Heart left ventricle (tissue), 16 donors: ENCODE measurements at regions not wholly inside any gene's neighbourhood (a gene's known extent, or its start where the extent isn't known, plus 50 kb on each side); places are given as distances from the start of the nearest gene placed in this dataset.

Experiments used
- ATAC-seq, 4 donors: fragments of 200-7000 bp; cut with Tn5 transposase; one replicate each; pipeline ENCODE4 v1.9.1; 2020 to 2022; ENCODE audit warnings: moderate library complexity in 4 of 4, mild to moderate bottlenecking in 3 of 4, moderate number of reproducible peaks in 1 of 4
- DNase-seq, 5 donors: peaks; one replicate each; pipeline ENCODE4 v3.0.0-alpha.2; 2020
- H3K27ac ChIP-seq, 12 donors: fragments of 200-600 bp; sonication (generic) in 4 of 12; one replicate each; pipeline versions ENCODE4 v1.5.0 to v1.8.0; 2016 to 2022; ENCODE audit warnings: mild to moderate bottlenecking in 2 of 12
- H3K27me3 ChIP-seq, 9 donors: fragments of 200-600 bp; sonication (generic) in 2 of 9; one replicate each; pipeline versions ENCODE4 v1.5.1 to v1.8.0; 2016 to 2022; ENCODE audit warnings: mild to moderate bottlenecking in 3 of 9
- H3K36me3 ChIP-seq, 9 donors: fragments of 200-600 bp; sonication (generic) in 2 of 9; one replicate each; pipeline versions ENCODE4 v1.5.0 to v1.8.0; 2018 to 2022; ENCODE audit warnings: mild to moderate bottlenecking in 2 of 9
- H3K4me1 ChIP-seq, 12 donors: fragments of 200-600 bp; sonication (generic) in 4 of 12; one replicate each; pipeline versions ENCODE4 v1.5.0 to v1.8.0; 2016 to 2022; ENCODE audit warnings: mild to moderate bottlenecking in 3 of 12
- H3K4me3 ChIP-seq, 12 donors: fragments of 200-600 bp; sonication (generic) in 4 of 12; one replicate each; pipeline versions ENCODE4 v1.5.0 to v1.8.0; 2017 to 2022; ENCODE audit warnings: mild to moderate bottlenecking in 9 of 12, moderate library complexity in 4 of 12
- H3K9me3 ChIP-seq, 12 donors: fragments of 200-600 bp; sonication (generic) in 4 of 12; one replicate each; pipeline versions ENCODE4 v1.5.0 to v1.8.0; 2016 to 2022; ENCODE audit warnings: mild to moderate bottlenecking in 1 of 12
- CTCF ChIP-seq, 12 donors: fragments of 200-600 bp; sonication (generic) in 4 of 12; IDR thresholded peaks; one replicate each; pipeline versions ENCODE4 v1.5.0 to v1.8.0; 2018 to 2022; ENCODE audit warnings: antibody characterized with exemption in 12 of 12, mild to moderate bottlenecking in 5 of 12
- POLR2A ChIP-seq, 2 donors: fragments of 450-650 bp; IDR thresholded peaks; one replicate each; pipeline ENCODE4 v1.6.1; 2017; ENCODE audit warnings: antibody characterized with exemption in 2 of 2, mild to moderate bottlenecking in 2 of 2, moderate library complexity in 2 of 2
- WGBS, 4 donors: extraction: QIAGEN DNeasy Blood & Tissue Kit in 2 of 4; methylation state at CpG; one replicate each; pipeline versions ENCODE4 v1.1.5 to v1.1.7; 2013 to 2018; 5-methylcytosine and 5-hydroxymethylcytosine counted together
- intact Hi-C, 10 donors: fragments of 100-400 bp; cut with DNase I; formaldehyde crosslinking; loops; one replicate each; pipeline versions ENCODE4 v1.11.1 to v1.14.2; 2022
- donor health status: ischemic (EF 13 %, LVEDD 7.1; RV severe dilation, severe dysfunction).
- donor health status: healthy with polysubstance abuse.
- donor health status: DM: no; HTN: yes; CAD: no.
- donor health status: DM: no; HTN: no; CAD: no.
- donor health status: ischemic (EF 25% LVEDD 6.9; RV normal size, moderate dysfunction).
- donor health status: ischemic (EF 25% LVEDD 5.7; RV mildly dilated, moderate dysfunction).
- donor health status: healthy.
- donor health status: DM: yes; HTN: yes; CAD: no.
- donor health status: ischemic (EF 35%, LVEDD 5.7; RV mildly dilated, moderate dysfunction).
- donor health status: nonischemic (EF 11% LVEDD 7.7; RV severe dilation, severe dysfunction).
- donor health status: DM: yes; HTN: yes; CAD: no.
- donor health status: PGD.
- donor health status: ischemic (EF 29% LVEDD 5.4; RV normal size, mild dysfunction).
- donor health status: nonischemic (EF 23%, LVEDD 6.1; RV moderate dilation, normal function).

- TF ChIP-seq CTCF (IDR thresholded peaks at IDR 0.05) (no peak), POLR2A (IDR thresholded peaks at IDR 0.05) (no peak)
- Histone ChIP-seq H3K9me3 (peaks cover 0 to 15% (median 2%) of the 10 kb centered on the region in 12 donors), H3K27me3 (no peaks in the 10 kb centered on the region), H3K4me3 (no peak overlapping the region), H3K4me1 (no peaks in the 10 kb centered on the region), H3K27ac (no peak overlapping the region), H3K36me3 (no peaks in the 10 kb centered on the region)
- DNase-seq (no peak), ATAC-seq (no peak)
- WGBS, 4 donors = 92 to 97% (median 93%) methylated on average over 3 of the region's 3 CpGs
- intact Hi-C loops = loop anchor here in 1 of 10 donors (10.0 kb wide), 1 partner anchor 68 kb away; no protein-coding TSS in a partner anchor
Measured at GRCh38 chr18:8517276-8517675, 92.0 kb upstream of the RAB12 start.

- Histone ChIP-seq H3K27me3 (no peaks in the 10 kb centered on the region), H3K4me3 (no peak overlapping the region), H3K9me3 (peaks cover 0 to 15% (median 2%) of the 10 kb centered on the region in 12 donors), H3K4me1 (no peaks in the 10 kb centered on the region), H3K27ac (no peak overlapping the region), H3K36me3 (no peaks in the 10 kb centered on the region)
- TF ChIP-seq POLR2A (IDR thresholded peaks at IDR 0.05) = no peak
- no peak for TF ChIP-seq CTCF (IDR thresholded peaks at IDR 0.05)
- DNase-seq (no peak), ATAC-seq (no peak)
- 29 to 63% (median 48%) methylated on average over 2 of the region's 2 CpGs for WGBS, 4 donors
- intact Hi-C loops = loop anchor here in 1 of 10 donors (10.0 kb wide), 1 partner anchor 66 kb away; no protein-coding TSS in a partner anchor
Measured at GRCh38 chr18:8519102-8519501, 90.1 kb upstream of the RAB12 start.

- TF ChIP-seq POLR2A (IDR thresholded peaks at IDR 0.05) = no peak
- no peak for TF ChIP-seq CTCF (IDR thresholded peaks at IDR 0.05)
- DNase-seq = no peak
- no peak overlapping the region for H3K27ac ChIP-seq
- 78 to 100% (median 92%) methylated on average over 1 of the region's 1 CpG for WGBS, 4 donors
- no peak overlapping the region for H3K4me3 ChIP-seq
- no peaks in the 10 kb centered on the region for H3K36me3 ChIP-seq
- peaks cover 0 to 15% (median 2%) of the 10 kb centered on the region in 12 donors for H3K9me3 ChIP-seq
- H3K4me1 ChIP-seq = peaks cover 0 to 4% (median 0%) of the 10 kb centered on the region in 12 donors
- no peak for ATAC-seq
- intact Hi-C loops = no loop called here
- H3K27me3 ChIP-seq = peaks cover 0 to 5% (median 0%) of the 10 kb centered on the region in 9 donors
Measured at GRCh38 chr18:8520266-8520665, 89.0 kb upstream of the RAB12 start.

GRCh38 chr18:8522756-8523155, 86.5 kb upstream of the RAB12 start:
- Histone ChIP-seq H3K4me3 (no peak overlapping the region), H3K36me3 (no peaks in the 10 kb centered on the region), H3K27ac (no peak overlapping the region), H3K4me1 (peaks cover 0 to 7% (median 0%) of the 10 kb centered on the region in 12 donors), H3K9me3 (peaks cover 0 to 15% (median 2%) of the 10 kb centered on the region in 12 donors), H3K27me3 (peaks cover 0 to 8% (median 0%) of the 10 kb centered on the region in 9 donors)
- no peak for DNase-seq
- TF ChIP-seq CTCF (IDR thresholded peaks at IDR 0.05) = no peak
- no peak for TF ChIP-seq POLR2A (IDR thresholded peaks at IDR 0.05)
- ATAC-seq = no peak
- 79 to 88% (median 81%) methylated on average over 3 to 4 of the region's 4 CpGs for WGBS, 4 donors
- intact Hi-C loops = no loop called here
